Fibroblast of skin of right biceps (primary cell): ENCODE measurements at regions not wholly inside any gene's neighbourhood (a gene's known extent, or its start where the extent isn't known, plus 50 kb on each side); places are given as distances from the start of the nearest gene placed in this dataset.

Source experiments
- DNase-seq: peaks from one replicate; pipeline ENCODE4 v3.0.0-alpha.2; 2013

DNA sequence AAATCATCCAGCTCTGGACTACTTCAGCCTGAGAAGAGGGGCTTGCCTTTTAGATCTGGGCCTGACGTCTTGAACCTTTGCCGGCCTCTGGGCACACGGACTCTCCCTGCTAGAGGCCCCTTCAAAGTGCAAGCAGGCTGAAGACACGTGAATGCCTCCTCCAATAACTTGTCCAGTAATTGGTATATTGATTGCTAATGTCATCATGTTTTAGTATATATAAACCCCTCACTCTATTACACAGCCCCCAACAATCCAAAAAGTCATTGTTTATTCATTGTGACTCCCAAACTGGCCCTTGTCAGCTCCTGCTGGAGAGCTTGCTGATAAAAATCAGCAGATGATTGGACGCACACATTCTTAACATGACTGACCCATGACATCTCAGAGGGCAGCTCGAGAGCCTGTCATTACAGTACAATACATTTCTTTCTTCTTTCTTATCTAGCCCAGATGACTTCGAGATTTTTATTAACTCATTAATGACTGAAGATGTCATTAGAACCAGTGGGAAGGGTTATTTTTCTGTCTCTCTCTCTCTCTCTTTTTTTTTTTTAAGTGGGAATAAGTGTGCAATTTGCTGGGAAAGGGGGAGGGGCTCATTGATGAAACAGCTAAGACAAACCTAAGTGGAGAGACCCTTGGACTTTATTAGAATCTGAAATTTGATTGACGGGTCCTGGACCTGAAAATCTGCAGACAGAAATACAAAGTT, 65.5 kb upstream of the NR2F2 start:
- DNase-seq: peak; percentile 58

DNA sequence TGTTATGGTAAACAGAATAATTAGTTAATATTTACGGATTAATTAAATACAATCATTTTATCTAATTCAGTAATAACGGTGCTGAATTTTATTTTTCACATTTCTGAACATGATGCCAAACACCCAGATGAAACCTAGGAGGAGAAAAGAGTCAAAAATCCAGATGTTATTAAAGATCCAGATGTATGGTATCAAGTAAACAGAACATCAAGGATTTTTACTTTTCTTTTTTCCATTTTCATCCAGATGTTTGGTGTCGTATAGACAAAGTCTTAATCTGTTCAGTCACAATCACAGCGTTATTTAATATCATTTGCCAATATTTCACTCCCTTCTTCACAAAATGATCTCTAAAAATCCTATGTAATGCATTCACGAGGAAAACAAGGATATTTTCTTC, 64.0 kb upstream of the NR2F2 start:
- no peak for DNase-seq

DNA sequence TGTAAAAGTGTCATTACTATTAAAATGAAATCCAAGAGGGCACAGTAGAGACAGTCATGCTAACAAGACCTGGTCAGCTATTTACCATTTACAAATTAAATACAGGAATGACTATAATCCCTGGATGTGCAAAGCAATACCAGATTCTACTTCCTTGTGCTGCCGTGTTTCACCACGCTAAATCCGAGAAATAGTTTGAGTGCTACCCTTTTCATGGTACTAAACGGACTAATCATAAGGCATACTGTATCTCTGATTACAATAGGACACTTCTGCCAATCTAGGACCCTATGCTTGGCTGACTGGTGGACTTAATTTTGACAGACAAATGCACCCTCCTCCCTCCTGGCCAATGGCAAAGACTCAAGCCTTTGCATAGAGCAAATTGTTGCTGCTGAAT, 63.0 kb upstream of the NR2F2 start:
- DNase-seq: no peak

DNA sequence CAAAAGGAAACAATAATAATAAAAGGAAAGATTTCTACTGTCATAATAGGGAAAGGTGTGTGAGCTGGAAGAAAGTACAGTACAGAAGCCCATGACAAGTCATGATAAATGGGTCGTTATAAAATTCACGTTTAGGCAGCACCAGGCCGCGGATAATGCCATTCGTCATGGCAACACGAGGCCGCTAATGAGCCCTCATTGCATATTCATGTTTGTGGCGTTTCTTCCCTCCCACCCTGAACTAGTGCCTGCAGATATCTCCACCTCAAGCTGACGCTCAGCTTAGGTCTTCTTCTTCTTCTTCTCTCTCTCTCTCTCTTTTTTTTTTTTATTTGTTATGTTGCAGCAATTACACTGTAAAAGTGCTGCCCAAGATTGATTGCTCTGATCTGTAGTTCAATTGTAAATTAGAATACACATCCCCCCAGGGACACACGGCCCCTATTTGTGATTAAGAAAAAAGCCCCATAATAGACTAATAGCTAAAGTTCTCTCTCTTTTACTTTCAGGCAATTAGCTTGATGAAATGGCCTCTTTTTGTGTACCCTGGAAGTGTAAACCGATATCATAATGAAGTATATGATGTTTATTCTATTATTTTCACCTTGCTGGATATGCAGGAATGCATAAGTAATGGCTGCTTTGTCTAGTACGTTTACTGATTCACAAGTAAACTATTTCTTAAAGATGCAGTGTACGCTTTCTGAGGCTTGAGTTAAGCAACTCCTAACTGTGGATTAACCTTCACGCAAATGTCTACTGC, 61.9 kb upstream of the NR2F2 start:
- DNase-seq: peak; percentile 57

DNA sequence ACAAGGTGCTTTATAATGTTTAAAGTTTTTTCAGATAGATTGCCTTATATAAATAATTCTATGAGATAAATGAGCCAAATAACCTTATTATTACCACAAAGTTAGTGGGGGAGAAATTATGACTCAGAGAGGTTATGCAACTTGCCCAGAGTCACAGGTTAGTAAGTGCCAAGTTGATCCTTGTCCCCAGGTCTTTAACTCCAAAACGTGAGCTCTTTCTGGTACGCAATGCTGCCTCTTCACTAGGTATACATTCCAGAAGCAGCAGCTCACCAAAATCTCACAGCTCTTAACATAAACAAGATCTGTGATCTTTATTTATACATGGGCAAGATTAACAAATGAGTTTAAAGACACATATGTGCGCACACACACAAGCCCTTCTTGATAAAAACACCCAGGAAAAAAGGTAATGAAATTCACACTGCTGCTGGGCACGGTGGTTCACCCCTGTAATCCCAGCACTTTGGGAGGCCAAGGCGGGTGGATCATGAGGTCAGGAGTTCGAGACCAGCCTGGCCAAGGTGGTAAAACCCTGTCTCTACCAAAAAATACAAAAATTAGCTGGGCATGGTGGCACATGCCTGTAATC, 59.8 kb upstream of the NR2F2 start:
- DNase-seq: peak; percentile 61

DNA sequence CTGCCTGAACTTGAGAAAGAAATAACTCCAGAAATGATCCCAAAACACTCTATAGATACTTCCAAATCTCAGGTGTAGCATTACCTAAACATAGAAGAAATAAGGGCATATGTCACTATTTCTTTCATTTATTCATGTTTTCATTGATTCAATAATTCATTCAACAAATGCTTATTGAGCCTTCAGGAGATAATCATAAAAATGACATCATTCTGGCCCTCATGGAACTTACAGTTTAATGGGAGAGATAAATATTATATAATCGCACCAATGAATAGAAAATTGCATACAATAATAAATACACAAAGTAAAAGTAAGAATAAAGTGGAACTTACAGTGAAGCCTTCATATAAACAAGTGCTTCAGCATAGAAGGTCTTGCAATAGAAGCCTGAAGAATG, 58.1 kb upstream of the NR2F2 start:
- no peak for DNase-seq

DNA sequence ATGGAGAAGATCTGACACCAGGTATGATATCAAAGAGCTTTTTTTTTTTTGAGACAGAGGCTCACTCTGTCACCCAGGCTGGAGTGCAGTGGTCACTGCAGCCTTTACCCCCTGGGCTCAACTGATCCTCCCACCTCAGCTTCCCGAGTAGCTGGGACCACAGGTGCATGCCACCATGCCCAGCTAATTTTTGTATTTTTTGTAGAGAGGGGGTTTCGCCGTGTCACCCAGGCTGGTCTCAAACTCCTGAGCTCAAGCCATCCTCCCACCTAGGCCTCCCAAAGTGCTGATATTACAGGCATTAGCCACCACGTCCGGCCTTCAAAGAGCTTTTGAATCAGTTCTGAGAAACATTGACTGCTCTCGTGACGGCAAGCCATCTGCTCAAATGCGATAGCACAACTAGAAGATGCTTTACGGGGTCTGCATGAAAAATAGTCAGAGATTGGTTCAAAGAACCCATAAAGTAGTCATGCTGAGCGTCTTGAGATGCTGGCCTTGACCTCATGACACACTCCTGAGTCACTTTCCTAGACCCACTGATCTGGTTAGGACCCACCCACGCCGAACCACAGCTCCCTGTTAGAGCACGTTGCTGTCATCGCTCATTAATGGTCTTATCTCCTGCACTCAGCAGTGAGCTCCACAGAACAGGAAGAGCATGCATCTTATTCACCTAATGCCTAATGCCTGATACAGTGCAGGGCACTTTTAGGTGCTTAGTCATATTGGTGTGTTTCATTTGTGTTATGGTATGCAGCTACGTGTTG, 57.0 kb upstream of the NR2F2 start:
- peak; percentile 100 for DNase-seq

DNA sequence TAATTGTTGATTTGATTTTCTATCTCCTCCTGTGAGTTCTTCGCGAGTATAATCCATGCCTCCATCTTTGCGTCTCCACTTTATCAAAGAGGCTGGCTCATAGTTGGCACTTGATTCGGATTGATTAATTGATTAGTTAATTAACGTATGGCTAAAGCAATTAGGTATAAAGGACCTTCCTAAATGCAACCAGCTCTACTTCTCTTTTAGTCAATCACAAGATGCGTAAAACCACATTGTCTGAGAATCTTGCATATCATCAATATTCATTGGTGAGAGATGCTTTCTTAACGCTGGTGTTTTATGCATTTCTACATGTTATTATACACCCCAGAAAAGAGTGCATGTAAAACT, 56.4 kb upstream of the NR2F2 start:
- DNase-seq: no peak

DNA sequence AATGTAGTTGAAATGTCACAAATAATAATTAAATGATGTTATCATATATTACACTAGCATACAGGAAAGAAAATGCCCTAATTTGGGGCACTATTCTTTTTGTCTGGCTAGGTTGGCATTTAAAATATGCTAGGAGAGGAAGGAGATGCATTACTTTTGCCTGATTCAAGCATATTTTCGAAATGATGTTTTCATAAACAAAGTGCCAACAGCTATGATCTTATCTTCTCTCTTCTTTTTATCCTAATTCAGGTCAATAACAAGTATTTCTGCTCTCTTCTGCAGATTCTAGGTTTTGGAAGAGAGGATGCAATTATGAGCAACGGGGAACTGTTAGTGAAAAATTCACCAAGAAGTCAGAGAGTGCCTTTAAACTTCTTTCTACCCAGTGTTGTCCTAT, 55.8 kb upstream of the NR2F2 start:
- peak; percentile 47 for DNase-seq

DNA sequence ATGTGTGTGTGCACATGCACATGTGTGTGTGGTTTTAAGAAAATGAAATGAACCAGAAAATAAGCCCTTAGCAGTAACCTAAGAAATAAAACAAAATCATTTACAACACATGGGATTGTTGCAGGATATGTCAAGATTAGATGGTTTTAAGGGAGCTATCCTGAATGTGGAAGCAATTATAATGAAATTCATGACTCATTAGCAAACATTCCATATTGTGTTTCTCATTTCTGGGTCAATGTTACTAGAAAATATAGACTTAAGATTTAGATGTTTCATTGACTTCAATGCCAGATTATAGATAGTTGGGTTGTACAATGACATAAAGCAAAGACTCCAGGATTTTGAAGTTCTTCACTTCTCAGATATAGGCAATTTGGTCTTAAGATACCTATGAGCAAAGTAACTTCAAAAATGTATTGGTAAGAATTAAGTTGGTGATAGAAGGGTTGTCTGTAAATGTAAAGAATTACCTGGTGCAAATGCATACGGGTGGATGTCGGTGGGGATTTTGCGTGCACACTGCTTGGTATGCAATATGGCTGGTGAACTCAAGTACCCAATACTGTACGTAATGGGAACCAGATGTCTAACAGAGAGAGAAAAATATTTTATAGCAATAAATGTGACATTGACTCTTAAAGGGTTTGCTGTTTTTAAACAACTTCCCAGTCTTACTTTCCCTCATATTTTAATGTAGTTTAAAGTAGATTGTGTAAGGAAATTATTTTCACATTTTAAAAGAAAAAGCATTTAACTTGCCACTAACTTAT, 53.9 kb upstream of the NR2F2 start:
- DNase-seq: peak; percentile 88
